ENCODE measurements at regions not wholly inside any gene's neighbourhood (a gene's known extent, or its start where the extent isn't known, plus 50 kb on each side); places are given as distances from the start of the nearest gene placed in this dataset.

- TF ChIP-seq, protein P1, sequence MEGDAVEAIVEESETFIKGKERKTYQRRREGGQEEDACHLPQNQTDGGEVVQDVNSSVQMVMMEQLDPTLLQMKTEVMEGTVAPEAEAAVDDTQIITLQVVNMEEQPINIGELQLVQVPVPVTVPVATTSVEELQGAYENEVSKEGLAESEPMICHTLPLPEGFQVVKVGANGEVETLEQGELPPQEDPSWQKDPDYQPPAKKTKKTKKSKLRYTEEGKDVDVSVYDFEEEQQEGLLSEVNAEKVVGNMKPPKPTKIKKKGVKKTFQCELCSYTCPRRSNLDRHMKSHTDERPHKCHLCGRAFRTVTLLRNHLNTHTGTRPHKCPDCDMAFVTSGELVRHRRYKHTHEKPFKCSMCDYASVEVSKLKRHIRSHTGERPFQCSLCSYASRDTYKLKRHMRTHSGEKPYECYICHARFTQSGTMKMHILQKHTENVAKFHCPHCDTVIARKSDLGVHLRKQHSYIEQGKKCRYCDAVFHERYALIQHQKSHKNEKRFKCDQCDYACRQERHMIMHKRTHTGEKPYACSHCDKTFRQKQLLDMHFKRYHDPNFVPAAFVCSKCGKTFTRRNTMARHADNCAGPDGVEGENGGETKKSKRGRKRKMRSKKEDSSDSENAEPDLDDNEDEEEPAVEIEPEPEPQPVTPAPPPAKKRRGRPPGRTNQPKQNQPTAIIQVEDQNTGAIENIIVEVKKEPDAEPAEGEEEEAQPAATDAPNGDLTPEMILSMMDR (IDR thresholded peaks at IDR 0.05) = no peak
- no peak for TF ChIP-seq POLR2A (IDR thresholded peaks at IDR 0.05)
These were observed 126.5 kb downstream of the C12orf75 start for GRCh38 chr12:105457026-105457425.
